IMR-90 (cell line): ENCODE measurements at regions not wholly inside any gene's neighbourhood (a gene's known extent, or its start where the extent isn't known, plus 50 kb on each side); places are given as distances from the start of the nearest gene placed in this dataset.

ENCODE experiments used
- ATAC-seq: fragments of 200-7000 bp; cut with Tn5 transposase; 2 replicates; pipeline ENCODE4 v1.9.1; 2020; ENCODE audit warnings: low read depth, mild to moderate bottlenecking, moderate library complexity
- BruUV-seq: library from RNA; stranded (reverse); fragments of 400-500 nt; replicated peaks from 2 replicates; lab custom pipeline; 2021; lab: Mats Ljungman, UMichigan
- CTCF ChIA-PET: fragments of 300-600 bp; formaldehyde crosslinking; extraction: SDS; loops from one replicate; lab custom pipeline; 2021; ENCODE audit warnings: antibody characterized with exemption; lab: Yijun Ruan, JAX
- POLR2A ChIA-PET: fragments of 300-600 bp; sonication (Branson Sonifier 250); formaldehyde crosslinking; loops from one replicate; lab custom pipeline; 2022; ENCODE audit warnings: antibody characterized with exemption; ENCODE audit not compliant: unreplicated experiment; lab: Charles Lee
- DNase-seq: peaks from one replicate; pipeline ENCODE4 v3.0.0; 2013
- H2AFZ ChIP-seq: replicated peaks from 2 replicates; pipeline ENCODE3; 2013; ENCODE audit warnings: low read length, mild to moderate bottlenecking; ENCODE audit not compliant: poor library complexity
- H2AK5ac ChIP-seq: 2 replicates; pipeline ENCODE4 v1.6.1; 2013; ENCODE audit warnings: low read depth, low read length, inconsistent platforms
- H2AK9ac ChIP-seq: replicated peaks from 2 replicates; pipeline ENCODE3; 2013; ENCODE audit warnings: mild to moderate bottlenecking, low read depth, low read length, moderate library complexity; ENCODE audit not compliant: poor library complexity
- H2BK120ac ChIP-seq: 2 replicates; pipeline ENCODE4 v1.6.1; 2013; ENCODE audit warnings: low read depth, low read length, inconsistent platforms
- H2BK15ac ChIP-seq: 3 replicates; pipeline ENCODE4 v1.6.1; 2013; ENCODE audit warnings: low read depth, low read length, inconsistent platforms
- H2BK20ac ChIP-seq: 2 replicates; pipeline ENCODE4 v1.6.1; 2013; ENCODE audit warnings: low read depth, mild to moderate bottlenecking, inconsistent platforms, low read length, moderate library complexity
- H2BK5ac ChIP-seq: 2 replicates; pipeline ENCODE4 v1.6.1; 2013; ENCODE audit warnings: mild to moderate bottlenecking, low read depth, low read length, inconsistent platforms; ENCODE audit not compliant: poor library complexity, severe bottlenecking
- H3K14ac ChIP-seq: replicated peaks from 2 replicates; pipeline ENCODE4 v1.6.1; 2013; ENCODE audit warnings: low read depth, low read length, inconsistent platforms
- H3K18ac ChIP-seq: 2 replicates; pipeline ENCODE4 v1.6.1; 2013; ENCODE audit warnings: low read depth, low read length, control low read depth
- H3K23ac ChIP-seq: 2 replicates; pipeline ENCODE4 v1.6.1; 2013; ENCODE audit warnings: low read depth, low read length, inconsistent platforms
- H3K27ac ChIP-seq: 2 replicates; pipeline ENCODE4 v1.5.1; 2013; ENCODE audit warnings: mild to moderate bottlenecking, control low read depth, low read length; ENCODE audit not compliant: insufficient read depth
- H3K27me3 ChIP-seq: 2 replicates; pipeline ENCODE4 v1.6.1; 2013; ENCODE audit warnings: low read length; ENCODE audit not compliant: control insufficient read depth, insufficient read depth
- H3K36me3 ChIP-seq: 2 replicates; pipeline ENCODE4 v1.6.1; 2013; ENCODE audit warnings: low read length, mixed read lengths; ENCODE audit not compliant: control insufficient read depth, insufficient read depth
- H3K4ac ChIP-seq: 2 replicates; pipeline ENCODE4 v1.6.1; 2013; ENCODE audit warnings: low read depth, low read length, inconsistent platforms
- H3K4me1 ChIP-seq: 2 replicates; pipeline ENCODE4 v1.6.1; 2013; ENCODE audit warnings: low read length, mixed read lengths; ENCODE audit not compliant: control insufficient read depth, insufficient read depth
- H3K4me2 ChIP-seq: 2 replicates; pipeline ENCODE4 v1.6.1; 2013; ENCODE audit warnings: low read depth, mild to moderate bottlenecking, control low read depth, low read length, moderate library complexity
- H3K4me3 ChIP-seq: 2 replicates; pipeline ENCODE4 v1.5.1; 2013; ENCODE audit warnings: low read depth, mild to moderate bottlenecking, control low read depth, low read length, moderate library complexity; ENCODE audit not compliant: insufficient read depth
- H3K56ac ChIP-seq: 2 replicates; pipeline ENCODE4 v1.6.1; 2013; ENCODE audit warnings: low read length, inconsistent platforms; ENCODE audit not compliant: insufficient read depth; ENCODE audit errors: extremely low read depth
- H3K79me1 ChIP-seq, 2 experiments: 2 replicates each; pipeline ENCODE4 v1.6.1; 2013; ENCODE audit warnings: low read length in 2 of 2, inconsistent platforms in 1 of 2, low read depth in 1 of 2
- H3K9ac ChIP-seq: 2 replicates; pipeline ENCODE4 v1.6.1; 2013; ENCODE audit warnings: low read depth, low read length, control low read depth
- H3K9me1 ChIP-seq: 2 replicates; pipeline ENCODE4 v1.6.1; 2013; ENCODE audit warnings: low read length, inconsistent platforms; ENCODE audit not compliant: insufficient read depth
- H3K9me3 ChIP-seq: 2 replicates; pipeline ENCODE4 v1.6.1; 2013; ENCODE audit warnings: low read length; ENCODE audit not compliant: control insufficient read depth, insufficient read depth
- H4K20me1 ChIP-seq: 2 replicates; pipeline ENCODE4 v1.6.1; 2013; ENCODE audit warnings: low read length, inconsistent platforms; ENCODE audit not compliant: insufficient read depth
- H4K5ac ChIP-seq: 2 replicates; pipeline ENCODE4 v1.6.1; 2013; ENCODE audit warnings: mild to moderate bottlenecking, low read depth, low read length, control low read depth
- H4K8ac ChIP-seq, 2 experiments: 2 replicates each; pipeline ENCODE4 v1.6.1; 2013; ENCODE audit warnings: low read depth in 2 of 2, low read length in 2 of 2, control low read depth in 1 of 2, inconsistent platforms in 1 of 2
- H4K91ac ChIP-seq: 2 replicates; pipeline ENCODE4 v1.6.1; 2013; ENCODE audit warnings: low read depth, low read length, inconsistent platforms; ENCODE audit not compliant: insufficient read depth
- FOS ChIP-seq: fragments of 150-350 bp; IDR thresholded peaks from 2 replicates; pipeline ENCODE4 v1.6.1; 2016; ENCODE audit warnings: low read depth, low read length
- NFE2L2 ChIP-seq: fragments of 150-350 bp; IDR thresholded peaks from 2 replicates; pipeline ENCODE4 v1.6.1; 2016; ENCODE audit warnings: low read depth, mild to moderate bottlenecking, low read length
- RCOR1 ChIP-seq: IDR thresholded peaks from 2 replicates; pipeline ENCODE4 v1.6.1; 2012; ENCODE audit warnings: mild to moderate bottlenecking, low read length, improper control_type of control experiment; ENCODE audit not compliant: insufficient replicate concordance
- RFX5 ChIP-seq: IDR thresholded peaks from 2 replicates; pipeline ENCODE4 v1.8.0; 2012; ENCODE audit warnings: low read depth, mild to moderate bottlenecking, low read length, moderate library complexity
- WGBS, 2 experiments: methylation state at CpG; one replicate each; pipeline versions ENCODE4 v1.1.5 to v1.1.7; 2013; ENCODE audit warnings: missing lambda C conversion rate in 2 of 2; ENCODE audit not compliant: insufficient read length in 1 of 2; ENCODE audit errors: extremely low coverage in 2 of 2; 5-methylcytosine and 5-hydroxymethylcytosine counted together
- dilution Hi-C: fragments of 300-500 bp; cut with HindIII; formaldehyde crosslinking; loops from one replicate; pipeline ENCODE4 v1.14.3; 2018; ENCODE audit warnings: low sequenced_read_pairs; ENCODE audit not compliant: unreplicated experiment
- in situ Hi-C: fragments of 300-500 bp; cut with MboI; formaldehyde crosslinking; loops from 3 replicates; pipeline ENCODE4 v1.14.3; 2019; ENCODE audit warnings: low sequenced_read_pairs, inconsistent platforms, mixed read lengths
- intact Hi-C: fragments of 100-400 bp; cut with micrococcal nuclease; formaldehyde crosslinking; loops from 2 replicates; pipeline ENCODE4 v1.10.0; 2022

- Histone ChIP-seq H3K9me3 (0 out of 2 replicates have a peak, but pooled peaks cover under 1% of the 10 kb centered on the region), H2AFZ (no peak overlapping the region), H4K5ac (no peak overlapping the region), H3K4ac (no peak overlapping the region), H3K9me1 (no peaks in the 10 kb centered on the region), H3K4me2 (no peak overlapping the region), H3K27ac (no peak overlapping the region), H2BK20ac (no peak overlapping the region), H2AK9ac (no peak overlapping the region), H2AK5ac (no peak overlapping the region), H4K91ac (no peak overlapping the region), H3K23ac (no peak overlapping the region), H3K18ac (no peak overlapping the region), H2BK5ac (no peak overlapping the region), H3K9ac (no peak overlapping the region), H3K79me1 (no peaks in the 10 kb centered on the region), H3K14ac (no peak overlapping the region), H3K4me1 (no peaks in the 10 kb centered on the region), H4K8ac (no peak overlapping the region), H2BK15ac (no peak overlapping the region), H3K56ac (no peak overlapping the region; the same call in 1 of the 2 replicates), H3K4me3 (no peak overlapping the region), H3K27me3 (peaks cover 14% of the 10 kb centered on the region), H2BK120ac (no peak overlapping the region), H4K20me1 (no peaks in the 10 kb centered on the region), H3K36me3 (no peaks in the 10 kb centered on the region)
- dilution Hi-C loops (no loop called here), intact Hi-C loops (no loop called here), in situ Hi-C loops (no loop called here)
- DNase-seq (no peak), ATAC-seq (no peak)
- TF ChIP-seq NFE2L2 (no peak), RCOR1 (no peak), RFX5 (no peak), FOS (no peak)
- POLR2A ChIA-PET, result no interaction called here
- CTCF ChIA-PET, result interaction anchor here (0.7 kb wide), 2 partner anchors 12 to 50 kb away, joined by 3 to 6 read pairs; no protein-coding TSS in a partner anchor
- BruUV-seq, result no TSS peak
- 10% methylated on average over 2 of the region's 3 CpGs; no CpG with 5 or more reads in 1 of the 2 experiments for WGBS, 2 experiments
Measured at GRCh38 chr15:62377736-62378480, 212.8 kb upstream of the C2CD4B start.
